Natural killer cell treated with Interleukin-12 subunit alpha and Interleukin-12 subunit beta and Interleukin-15 and Interleukin-18, amount 100 ng/mL, for 72 hours (primary cell): ENCODE measurements at regions not wholly inside any gene's neighbourhood (a gene's known extent, or its start where the extent isn't known, plus 50 kb on each side); places are given as distances from the start of the nearest gene placed in this dataset.
"Not testable (repeated sequence)": the region's sequence is repeated elsewhere in the genome, so short reads cannot be mapped to it uniquely, and the experiment has no call there.

Experiments
- ATAC-seq, 2 donors: fragments of 150-1000 bp; cut with Tn5 transposase in 1 of 2; sonication (Bioruptor Pico), chemical (Tn5 transposase) in 1 of 2; 2 replicates each; pipeline ENCODE4 v1.10.0; 2021
- DNase-seq: peaks from one replicate; pipeline ENCODE4 v3.0.0; 2022; ENCODE audit warnings: low spot score
- H3K27ac Mint-ChIP-seq, 2 donors: 1 replicate in 1 of 2; 2 replicates in 1 of 2; pipeline ENCODE4 v1.8.0; 2022; ENCODE audit warnings: mixed read lengths in 2 of 2, mild to moderate bottlenecking in 1 of 2, moderate library complexity in 1 of 2
- H3K27me3 Mint-ChIP-seq, 2 donors: 1 replicate in 1 of 2; 2 replicates in 1 of 2; pipeline ENCODE4 v1.8.0; 2022; ENCODE audit warnings: mixed read lengths in 2 of 2
- H3K36me3 Mint-ChIP-seq: one replicate; pipeline ENCODE4 v1.8.0; 2022; ENCODE audit warnings: mixed read lengths
- H3K4me1 Mint-ChIP-seq, 2 donors: 1 replicate in 1 of 2; 2 replicates in 1 of 2; pipeline ENCODE4 v1.8.0; 2022; ENCODE audit warnings: low read depth in 2 of 2, mixed read lengths in 2 of 2, mild to moderate bottlenecking in 1 of 2
- H3K4me3 Mint-ChIP-seq: one replicate; pipeline ENCODE4 v1.8.0; 2022; ENCODE audit warnings: mixed read lengths
- H3K9me3 Mint-ChIP-seq: 2 replicates; pipeline ENCODE4 v1.8.0; 2022; ENCODE audit warnings: mixed read lengths

DNA sequence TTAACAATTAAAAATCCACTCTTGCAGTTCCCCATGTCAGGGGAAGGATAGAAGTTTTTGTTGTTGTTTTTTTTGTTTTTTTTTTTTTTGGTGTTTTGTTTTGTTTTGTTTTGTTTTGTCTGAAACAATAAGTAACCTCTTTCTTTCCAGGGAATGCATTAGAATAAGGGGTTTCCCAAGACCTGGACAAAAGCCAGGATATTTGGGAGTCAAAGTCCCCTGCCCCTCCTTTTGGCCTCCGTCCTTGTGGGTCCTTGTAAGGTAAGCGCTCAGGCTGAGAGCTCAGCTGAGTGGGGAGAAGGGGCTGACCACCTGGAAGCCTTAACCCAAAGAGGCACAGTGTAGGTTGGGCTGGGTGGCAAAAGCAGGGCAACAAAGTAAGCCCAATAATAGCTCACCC lies 515.4 kb downstream of the SOX6 start:
- no peak for ATAC-seq
- Mint-ChIP-seq H3K4me1 (no peaks in the 10 kb centered on the region), H3K4me3 (no peak overlapping the region), H3K27ac (no peak overlapping the region), H3K27me3 (peaks cover 9% of the 10 kb centered on the region in 2 donors), H3K9me3 (peaks cover 7% of the 10 kb centered on the region), H3K36me3 (no peaks in the 10 kb centered on the region)
- no peak for DNase-seq

DNA sequence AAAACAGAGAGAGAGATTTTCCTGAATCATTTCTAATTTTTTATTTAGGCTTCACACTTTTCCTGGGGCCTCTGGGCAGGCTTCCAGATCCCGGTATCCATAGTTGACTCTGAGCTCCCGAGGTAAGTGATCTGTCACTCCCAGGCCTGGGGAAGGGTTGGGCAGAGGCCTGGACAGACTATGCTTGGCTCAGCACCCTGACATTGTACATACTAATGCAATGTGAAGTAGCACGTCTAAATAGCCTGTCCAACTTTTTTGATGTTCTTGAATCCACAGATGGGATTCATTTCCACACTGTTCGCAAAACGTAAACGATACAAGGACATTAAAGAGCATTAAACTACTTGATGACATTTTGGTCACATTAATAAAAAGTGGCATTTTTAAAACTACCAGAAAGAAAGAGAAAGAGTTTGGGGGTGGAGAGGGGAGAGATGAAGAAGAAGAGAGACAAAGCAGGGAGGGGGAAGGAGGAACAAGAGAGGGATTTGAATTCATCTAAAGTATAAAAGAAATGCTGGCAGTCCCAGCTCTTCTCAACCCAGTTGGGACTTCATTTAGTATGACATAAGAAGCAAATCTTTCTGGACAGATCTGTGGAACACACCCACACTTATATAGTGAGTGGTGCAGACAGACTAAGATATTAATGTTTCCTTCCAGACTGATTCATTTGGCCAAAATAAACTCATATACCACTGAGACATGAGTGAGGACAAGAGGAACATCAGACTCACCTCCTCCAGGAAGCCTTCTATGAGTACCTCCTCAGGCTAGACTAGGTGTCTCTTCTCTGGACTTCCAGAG lies 514.2 kb downstream of the SOX6 start:
- Mint-ChIP-seq H3K4me3 (no peak overlapping the region), H3K27ac (no peak overlapping the region), H3K4me1 (no peaks in the 10 kb centered on the region), H3K27me3 (peaks cover 9% of the 10 kb centered on the region in 2 donors), H3K9me3 (peaks cover 4% of the 10 kb centered on the region), H3K36me3 (no peaks in the 10 kb centered on the region)
- DNase-seq (no peak), ATAC-seq (no peak)

DNA sequence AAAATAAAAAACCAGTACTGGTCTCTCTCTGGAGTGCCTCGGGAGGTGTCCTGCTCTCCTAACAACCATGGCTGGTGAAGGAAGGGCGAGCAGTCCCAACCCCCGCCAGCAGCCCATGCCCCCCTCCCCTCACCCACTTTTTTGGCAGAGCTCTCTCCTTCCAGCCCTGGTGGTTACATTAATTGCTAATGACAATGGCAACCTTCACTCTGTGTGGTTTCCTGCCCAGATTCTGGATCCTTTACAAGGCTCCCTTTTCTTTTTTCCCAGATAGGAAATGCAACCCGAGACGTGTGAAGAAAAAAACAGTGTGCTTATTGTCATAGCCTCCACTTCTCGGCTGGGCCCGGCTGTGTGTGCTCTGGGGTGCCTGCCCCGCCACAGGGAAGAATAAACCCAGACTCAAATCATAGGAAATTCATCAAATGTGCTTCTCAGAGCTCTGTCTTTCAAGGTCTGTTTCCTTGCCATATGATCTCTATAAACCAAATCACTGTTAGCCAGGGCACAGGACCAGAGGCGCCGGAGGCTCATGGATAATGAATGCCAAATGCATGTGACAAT lies 513.0 kb downstream of the SOX6 start:
- H3K36me3 Mint-ChIP-seq, result no peaks in the 10 kb centered on the region
- ATAC-seq (no peak), DNase-seq (no peak)
- H3K27ac Mint-ChIP-seq, result no peak overlapping the region
- H3K4me1 Mint-ChIP-seq, result no peaks in the 10 kb centered on the region
- H3K27me3 Mint-ChIP-seq, result peaks cover 9% of the 10 kb centered on the region in 2 donors
- no peak overlapping the region for H3K4me3 Mint-ChIP-seq
- no peaks in the 10 kb centered on the region for H3K9me3 Mint-ChIP-seq

DNA sequence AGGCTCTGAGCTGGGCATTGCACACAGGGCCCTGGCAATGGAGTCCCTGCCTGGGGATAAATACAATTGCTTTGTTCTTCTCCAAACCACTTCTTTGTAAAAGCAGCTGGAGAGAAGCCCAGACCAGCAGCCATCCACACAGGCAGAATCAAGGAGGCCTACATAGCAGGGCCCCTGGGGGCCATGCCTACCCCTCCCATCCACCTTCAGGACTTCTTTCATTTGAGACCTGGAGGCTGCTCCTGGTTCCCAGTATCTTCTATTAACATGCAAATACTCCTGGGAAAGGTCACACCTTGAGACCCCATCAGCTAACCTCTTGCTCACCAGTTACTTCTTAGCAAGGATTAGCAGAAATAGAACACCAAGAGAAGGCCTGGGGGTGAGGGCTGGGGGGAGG lies 511.1 kb downstream of the SOX6 start:
- H3K9me3 Mint-ChIP-seq, result no peaks in the 10 kb centered on the region
- DNase-seq (no peak), ATAC-seq (peak in 1 of 2 donors; percentile 36)
- no peak overlapping the region for H3K4me3 Mint-ChIP-seq
- no peak overlapping the region for H3K27ac Mint-ChIP-seq
- no peaks in the 10 kb centered on the region for H3K4me1 Mint-ChIP-seq
- peaks cover 0 to 4% of the 10 kb centered on the region in 2 donors for H3K27me3 Mint-ChIP-seq
- no peaks in the 10 kb centered on the region for H3K36me3 Mint-ChIP-seq

DNA sequence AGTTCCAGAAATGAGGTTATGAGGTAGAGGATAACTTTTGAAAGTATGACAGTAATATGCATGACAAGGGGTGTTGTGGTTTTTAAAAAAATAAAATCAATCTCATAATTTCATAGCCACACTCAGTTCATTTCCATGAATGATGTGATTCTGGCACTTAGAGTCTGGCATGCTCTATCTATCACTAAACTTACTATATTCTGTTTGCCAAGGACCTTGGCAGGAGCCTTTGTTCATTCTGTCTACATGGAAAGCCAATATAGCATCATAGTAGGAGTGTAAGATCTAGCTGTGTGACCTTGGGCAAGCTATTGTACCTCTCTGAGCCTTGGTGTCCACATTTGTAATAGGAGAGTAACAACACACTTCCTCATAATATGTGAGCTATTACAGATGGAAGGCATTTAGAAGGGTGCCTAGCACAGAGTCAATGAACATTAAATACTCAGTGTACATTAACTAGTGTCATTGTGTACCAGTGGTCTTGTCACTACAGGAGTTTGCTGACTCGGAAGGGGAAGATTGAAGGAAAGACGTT lies 507.6 kb downstream of the SOX6 start:
- Mint-ChIP-seq H3K36me3 (no peaks in the 10 kb centered on the region), H3K9me3 (no peaks in the 10 kb centered on the region), H3K27ac (no peak overlapping the region), H3K4me3 (no peak overlapping the region), H3K4me1 (no peaks in the 10 kb centered on the region), H3K27me3 (peaks cover 8 to 13% of the 10 kb centered on the region in 2 donors)
- DNase-seq (no peak), ATAC-seq (no peak)

DNA sequence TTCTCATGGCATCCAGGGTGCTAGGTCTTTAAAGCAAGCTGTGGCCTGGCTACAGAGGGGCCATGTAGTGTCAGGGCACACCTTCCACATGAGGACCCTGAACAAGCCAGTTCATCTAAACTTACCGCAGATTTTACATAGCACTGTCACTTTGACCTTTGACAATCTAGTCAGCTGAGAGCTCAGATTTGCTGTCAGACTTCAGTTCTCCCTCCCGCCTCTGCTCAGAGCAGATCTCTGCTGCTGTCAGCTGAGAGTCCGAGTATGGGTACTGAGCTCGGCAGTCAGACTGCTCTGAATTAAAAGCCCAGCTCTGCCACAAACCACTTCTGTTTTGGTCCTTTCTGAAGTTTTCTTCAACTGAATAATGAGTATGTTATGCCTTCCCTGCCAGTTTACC lies 507.1 kb downstream of the SOX6 start:
- no peaks in the 10 kb centered on the region for H3K4me1 Mint-ChIP-seq
- no peak for ATAC-seq
- H3K36me3 Mint-ChIP-seq, result no peaks in the 10 kb centered on the region
- H3K4me3 Mint-ChIP-seq, result no peak overlapping the region
- H3K27ac Mint-ChIP-seq, result no peak overlapping the region
- peaks cover 8 to 13% of the 10 kb centered on the region in 2 donors for H3K27me3 Mint-ChIP-seq
- no peak for DNase-seq
- no peaks in the 10 kb centered on the region for H3K9me3 Mint-ChIP-seq

DNA sequence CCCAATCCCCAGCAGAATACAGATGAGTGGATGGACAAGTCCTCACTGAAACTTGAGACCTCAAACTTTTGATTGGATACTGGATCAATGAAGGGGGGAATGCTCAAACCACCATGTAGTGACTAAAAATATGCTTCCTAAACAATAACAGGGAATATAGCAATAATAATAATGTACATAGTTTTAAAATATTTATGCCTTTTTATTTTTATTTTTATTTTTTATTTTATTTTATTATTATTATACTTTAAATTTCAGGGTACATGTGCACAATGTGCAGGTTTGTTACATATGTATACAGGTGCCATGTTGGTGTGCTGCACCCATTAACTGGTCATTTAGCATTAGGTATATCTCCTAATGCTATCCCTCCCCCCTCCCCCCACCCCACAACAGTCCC lies 506.0 kb downstream of the SOX6 start:
- not testable (repeated sequence) for ATAC-seq, H3K4me1 Mint-ChIP-seq, H3K4me3 Mint-ChIP-seq, H3K36me3 Mint-ChIP-seq, H3K9me3 Mint-ChIP-seq, H3K27ac Mint-ChIP-seq, DNase-seq
- H3K27me3 Mint-ChIP-seq, result peaks cover 8 to 13% of the 10 kb centered on the region in 2 donors

DNA sequence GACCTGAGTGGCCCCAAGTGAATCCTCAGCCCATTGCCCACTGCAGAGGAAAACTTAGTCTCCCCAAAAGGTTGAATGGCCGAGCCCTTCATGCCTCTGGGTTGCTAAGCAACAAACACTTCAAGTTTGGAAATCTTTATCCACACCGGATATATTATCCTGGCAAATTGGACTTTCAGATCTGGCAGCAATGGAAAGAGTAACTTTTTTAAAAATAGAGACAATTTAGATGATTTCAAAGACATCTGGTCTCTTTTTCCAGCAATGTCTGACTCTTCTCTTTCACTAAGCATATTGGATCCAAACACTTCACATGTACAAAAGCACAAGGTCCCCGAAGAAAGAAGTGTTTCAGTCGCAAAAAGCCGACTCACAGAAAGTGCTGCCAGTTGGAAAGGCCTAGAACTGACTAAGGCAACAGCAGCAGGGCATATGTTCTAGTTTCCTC lies 505.3 kb downstream of the SOX6 start:
- DNase-seq, result no peak
- no peak for ATAC-seq
- Mint-ChIP-seq H3K27me3 (peaks cover 8 to 13% of the 10 kb centered on the region in 2 donors), H3K9me3 (no peaks in the 10 kb centered on the region), H3K27ac (no peak overlapping the region), H3K36me3 (no peaks in the 10 kb centered on the region), H3K4me1 (no peaks in the 10 kb centered on the region), H3K4me3 (no peak overlapping the region)

DNA sequence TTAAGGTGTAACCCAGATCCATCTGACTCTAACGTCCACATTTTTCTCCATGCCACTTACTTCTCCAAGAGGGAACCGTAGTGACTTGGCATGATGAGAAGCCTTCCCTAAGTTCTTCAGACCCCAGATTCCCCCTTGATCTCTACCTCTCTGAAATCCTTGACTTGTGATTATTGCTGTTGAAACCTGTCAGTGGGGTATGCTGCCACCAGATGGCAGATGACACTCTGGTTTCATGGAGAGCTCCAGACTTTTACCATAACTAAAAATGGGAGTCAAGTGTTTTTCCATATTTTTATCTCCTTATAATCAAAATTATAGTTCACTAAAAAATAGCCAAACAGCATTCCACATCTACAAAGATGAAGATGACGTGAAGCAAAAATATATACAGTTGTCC lies 504.2 kb downstream of the SOX6 start:
- Mint-ChIP-seq H3K27me3 (peaks cover 8 to 13% of the 10 kb centered on the region in 2 donors), H3K4me1 (no peaks in the 10 kb centered on the region), H3K9me3 (no peaks in the 10 kb centered on the region), H3K27ac (no peak overlapping the region), H3K36me3 (no peaks in the 10 kb centered on the region), H3K4me3 (no peak overlapping the region)
- DNase-seq, result no peak
- ATAC-seq, result no peak

DNA sequence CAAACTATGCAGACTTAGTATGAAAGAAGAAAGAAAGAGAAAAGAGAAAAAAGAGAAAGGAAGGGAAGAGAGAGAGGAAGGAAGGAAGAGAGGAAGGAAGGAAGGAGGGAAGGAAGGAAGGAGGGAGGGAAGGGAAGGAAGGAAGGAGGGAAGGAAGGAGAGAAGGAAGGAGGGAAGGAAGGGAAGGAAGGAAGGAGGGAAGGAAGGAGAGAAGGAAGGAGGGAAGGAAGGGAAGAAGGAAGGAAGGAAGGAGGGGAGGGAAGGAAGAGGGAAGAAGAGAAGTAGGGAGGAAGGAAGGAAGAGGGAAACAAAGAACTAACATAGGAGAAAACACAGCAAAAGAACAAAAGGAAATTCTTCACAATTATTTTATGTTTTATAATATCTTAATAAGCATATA lies 502.1 kb downstream of the SOX6 start:
- H3K27me3 Mint-ChIP-seq, result peaks cover 8 to 13% of the 10 kb centered on the region in 2 donors
- ATAC-seq (no peak), DNase-seq (no peak)
- no peak overlapping the region for H3K27ac Mint-ChIP-seq
- no peaks in the 10 kb centered on the region for H3K36me3 Mint-ChIP-seq
- H3K4me1 Mint-ChIP-seq, result no peaks in the 10 kb centered on the region
- H3K4me3 Mint-ChIP-seq, result no peak overlapping the region
- no peaks in the 10 kb centered on the region for H3K9me3 Mint-ChIP-seq

DNA sequence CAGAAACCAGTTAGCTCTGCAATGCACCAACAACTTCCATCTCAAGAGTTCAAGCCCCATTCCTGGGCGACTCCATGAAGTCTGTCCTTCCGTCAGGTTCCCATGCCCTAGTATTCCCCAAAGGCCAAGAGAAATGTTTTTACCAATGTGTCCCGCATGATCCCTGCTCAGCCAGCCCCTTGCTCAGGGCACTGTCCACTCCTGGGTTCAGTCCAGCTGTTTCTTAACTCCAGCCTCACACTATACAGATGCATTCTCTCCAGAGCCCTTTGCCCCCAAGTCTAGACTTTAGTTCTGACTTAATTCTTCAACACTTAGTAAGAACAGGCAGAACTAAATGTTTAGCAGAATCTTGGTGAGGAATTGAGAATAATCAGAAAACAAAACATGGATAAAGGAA lies 497.5 kb downstream of the SOX6 start:
- no peaks in the 10 kb centered on the region for H3K36me3 Mint-ChIP-seq
- no peaks in the 10 kb centered on the region for H3K4me1 Mint-ChIP-seq
- no peak overlapping the region for H3K27ac Mint-ChIP-seq
- H3K9me3 Mint-ChIP-seq, result peaks cover 5% of the 10 kb centered on the region
- ATAC-seq (no peak), DNase-seq (no peak)
- no peak overlapping the region for H3K4me3 Mint-ChIP-seq
- peaks cover 0 to 6% of the 10 kb centered on the region in 2 donors for H3K27me3 Mint-ChIP-seq

DNA sequence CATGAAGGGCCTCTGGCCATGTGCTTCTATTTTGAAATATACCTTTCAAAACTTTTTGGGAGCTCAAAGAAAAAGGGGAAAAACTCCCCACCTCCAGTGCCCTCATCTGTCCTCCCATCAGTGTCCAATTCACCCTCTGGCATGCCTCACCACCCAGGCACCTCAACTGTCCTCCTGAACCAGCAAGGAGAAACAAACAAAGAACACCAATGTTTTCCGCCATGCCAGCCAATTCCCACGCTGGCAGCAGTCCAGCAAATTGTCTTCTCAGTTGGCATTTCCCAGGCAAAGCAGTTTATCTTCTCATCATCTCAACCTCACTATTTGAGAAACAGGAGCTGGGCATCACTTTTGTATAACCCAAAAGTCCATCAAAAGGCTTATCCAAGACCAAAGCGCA lies 496.9 kb downstream of the SOX6 start:
- H3K9me3 Mint-ChIP-seq, result peaks cover 5% of the 10 kb centered on the region
- no peaks in the 10 kb centered on the region for H3K4me1 Mint-ChIP-seq
- H3K4me3 Mint-ChIP-seq, result no peak overlapping the region
- no peaks in the 10 kb centered on the region for H3K36me3 Mint-ChIP-seq
- H3K27ac Mint-ChIP-seq, result no peak overlapping the region
- no peak for ATAC-seq
- peaks cover 0 to 3% of the 10 kb centered on the region in 2 donors for H3K27me3 Mint-ChIP-seq
- DNase-seq, result no peak

DNA sequence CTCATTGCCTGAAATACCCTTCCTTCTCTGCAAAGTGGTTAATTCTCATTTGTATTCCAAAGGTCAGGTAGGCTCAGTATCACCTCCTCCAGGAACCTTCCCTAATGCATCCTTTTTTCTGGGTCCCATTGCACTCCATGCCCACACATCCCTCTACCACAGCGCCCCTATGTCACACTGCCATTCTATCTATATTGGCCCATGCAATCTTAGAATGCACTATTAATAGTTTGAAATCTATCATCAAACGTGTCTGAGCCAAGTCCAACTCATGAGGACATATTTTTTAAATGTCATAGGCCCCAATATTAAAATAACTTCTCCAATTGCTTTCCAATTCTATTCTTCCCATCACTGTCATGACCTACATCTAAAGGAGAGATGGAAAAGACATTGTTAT lies 495.1 kb downstream of the SOX6 start:
- Mint-ChIP-seq H3K27ac (no peak overlapping the region), H3K4me3 (no peak overlapping the region), H3K9me3 (peaks cover 5% of the 10 kb centered on the region), H3K36me3 (no peaks in the 10 kb centered on the region), H3K4me1 (no peaks in the 10 kb centered on the region), H3K27me3 (peaks cover 0 to 3% of the 10 kb centered on the region in 2 donors)
- no peak for ATAC-seq
- DNase-seq, result no peak

DNA sequence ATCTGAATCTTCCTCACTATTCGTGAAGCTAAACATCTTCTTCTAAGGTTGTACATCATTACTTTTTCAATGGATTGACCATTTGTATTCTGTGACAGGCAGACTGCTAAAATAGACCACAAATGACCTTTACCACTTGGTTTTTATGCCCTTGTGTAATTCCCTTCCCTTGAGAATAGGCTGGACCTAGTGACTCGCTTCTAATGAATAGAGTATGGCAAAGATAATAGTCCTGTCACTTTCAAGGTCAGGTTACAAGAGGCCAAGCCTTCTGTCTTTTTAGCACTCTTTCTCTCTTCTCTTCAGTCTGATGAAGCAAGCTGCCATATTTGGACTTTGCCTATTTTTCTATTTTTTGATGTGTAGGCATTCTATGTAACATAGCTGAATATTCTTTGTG lies 492.9 kb downstream of the SOX6 start:
- ATAC-seq (no peak), DNase-seq (no peak)
- Mint-ChIP-seq H3K4me1 (no peaks in the 10 kb centered on the region), H3K4me3 (no peak overlapping the region), H3K36me3 (no peaks in the 10 kb centered on the region), H3K27me3 (peaks cover 0 to 3% of the 10 kb centered on the region in 2 donors), H3K27ac (no peak overlapping the region), H3K9me3 (peaks cover 5% of the 10 kb centered on the region)
